ENCODE measurements at regions not wholly inside any gene's neighbourhood (a gene's known extent, or its start where the extent isn't known, plus 50 kb on each side); places are given as distances from the start of the nearest gene placed in this dataset.

DNA sequence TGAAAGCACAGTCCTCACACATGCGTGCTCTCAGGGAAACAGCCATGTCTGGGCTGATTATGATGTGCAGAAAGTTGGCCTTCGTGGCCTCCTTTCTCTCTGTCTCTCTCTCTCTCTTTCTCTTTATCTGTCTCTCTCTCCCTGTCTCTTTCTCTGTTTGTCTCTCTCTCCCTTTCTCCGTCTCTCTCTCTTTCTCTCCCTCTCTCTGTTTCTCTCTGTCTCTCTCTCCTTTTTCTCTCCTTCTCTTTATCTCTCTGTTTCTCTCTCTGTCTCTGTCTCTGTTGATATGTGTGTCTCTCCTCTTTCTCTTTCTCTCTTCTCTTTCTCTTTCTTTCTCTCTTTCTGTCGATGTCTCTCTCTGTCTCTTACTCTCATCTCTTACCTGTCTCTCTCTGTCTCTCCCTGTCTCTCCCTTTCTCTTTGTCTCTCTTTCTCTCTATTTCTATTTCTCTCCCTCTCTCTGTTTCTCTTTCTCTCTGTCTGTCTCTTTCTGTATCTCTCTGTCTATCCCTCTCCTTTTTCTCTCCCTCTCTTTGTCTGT is 105.4 kb upstream of the MPP7 start:
- ATAC-seq: no peak
- no peaks in the 10 kb centered on the region for H3K36me3 ChIP-seq (replicated peaks in 1 of 2; ENCODE audit: insufficient read depth in 1 of 2, low read depth in 2 of 2)
- no peak overlapping the region for H3K4me3 ChIP-seq
- WGBS, 2 donors: 89 to 93% methylated on average over 4 of the region's 4 CpGs
- H3K9me3 ChIP-seq: no peaks in the 10 kb centered on the region
- H3K27me3 ChIP-seq: no peaks in the 10 kb centered on the region
- H3K4me1 ChIP-seq: no peaks in the 10 kb centered on the region
- no peak for TF ChIP-seq POLR2A (IDR thresholded peaks at IDR 0.05)
- TF ChIP-seq, protein P1, sequence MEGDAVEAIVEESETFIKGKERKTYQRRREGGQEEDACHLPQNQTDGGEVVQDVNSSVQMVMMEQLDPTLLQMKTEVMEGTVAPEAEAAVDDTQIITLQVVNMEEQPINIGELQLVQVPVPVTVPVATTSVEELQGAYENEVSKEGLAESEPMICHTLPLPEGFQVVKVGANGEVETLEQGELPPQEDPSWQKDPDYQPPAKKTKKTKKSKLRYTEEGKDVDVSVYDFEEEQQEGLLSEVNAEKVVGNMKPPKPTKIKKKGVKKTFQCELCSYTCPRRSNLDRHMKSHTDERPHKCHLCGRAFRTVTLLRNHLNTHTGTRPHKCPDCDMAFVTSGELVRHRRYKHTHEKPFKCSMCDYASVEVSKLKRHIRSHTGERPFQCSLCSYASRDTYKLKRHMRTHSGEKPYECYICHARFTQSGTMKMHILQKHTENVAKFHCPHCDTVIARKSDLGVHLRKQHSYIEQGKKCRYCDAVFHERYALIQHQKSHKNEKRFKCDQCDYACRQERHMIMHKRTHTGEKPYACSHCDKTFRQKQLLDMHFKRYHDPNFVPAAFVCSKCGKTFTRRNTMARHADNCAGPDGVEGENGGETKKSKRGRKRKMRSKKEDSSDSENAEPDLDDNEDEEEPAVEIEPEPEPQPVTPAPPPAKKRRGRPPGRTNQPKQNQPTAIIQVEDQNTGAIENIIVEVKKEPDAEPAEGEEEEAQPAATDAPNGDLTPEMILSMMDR (IDR thresholded peaks at IDR 0.05): no peak
- intact Hi-C loops (cut with DNase I): no loop called here
- DNase-seq: no peak
- H3K27ac ChIP-seq: no peak overlapping the region

DNA sequence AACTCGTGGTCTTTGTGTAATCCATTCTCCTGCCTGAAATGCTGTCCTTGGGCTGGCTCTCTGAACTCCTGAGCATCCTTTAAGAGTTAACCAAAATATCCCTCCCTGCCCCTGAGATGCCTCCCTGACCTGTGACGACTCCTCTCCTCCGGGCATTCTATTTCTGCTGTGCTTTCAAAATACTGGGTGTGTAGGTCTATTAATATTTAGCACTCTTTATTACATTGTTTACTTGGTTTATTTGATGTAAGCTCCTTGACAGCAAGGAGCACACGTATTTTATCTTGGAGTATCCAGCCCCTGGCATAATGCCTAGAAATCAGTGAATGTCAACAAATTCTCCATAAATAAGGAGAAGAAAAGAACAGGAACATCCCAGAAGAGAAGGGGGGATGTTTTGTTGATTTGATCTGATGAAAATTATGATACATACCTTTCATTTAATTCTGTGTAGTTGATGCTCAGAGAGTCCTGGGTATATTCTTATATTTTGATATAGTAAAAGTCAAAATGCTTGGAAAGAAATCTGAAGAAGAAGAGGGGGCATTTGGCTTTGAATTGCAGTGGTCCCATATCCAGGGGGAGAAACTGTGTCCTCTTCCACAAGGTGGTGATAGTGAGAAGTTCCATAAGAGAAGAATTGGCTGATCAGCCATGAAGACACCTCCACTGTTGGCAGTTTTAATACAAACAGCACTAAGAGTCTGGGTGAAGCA is 107.7 kb upstream of the MPP7 start:
- WGBS, 2 donors: 11 to 16% methylated on average over 4 of the region's 4 CpGs
- DNase-seq: no peak
- intact Hi-C loops (cut with DNase I): no loop called here
- no peaks in the 10 kb centered on the region for H3K4me1 ChIP-seq
- ATAC-seq: no peak
- TF ChIP-seq POLR2A (IDR thresholded peaks at IDR 0.05): no peak
- TF ChIP-seq, protein P1 (IDR thresholded peaks at IDR 0.05): no peak
- no peaks in the 10 kb centered on the region for H3K27me3 ChIP-seq
- H3K9me3 ChIP-seq: no peaks in the 10 kb centered on the region
- H3K4me3 ChIP-seq: no peak overlapping the region
- no peaks in the 10 kb centered on the region for H3K36me3 ChIP-seq (replicated peaks in 1 of 2; ENCODE audit: insufficient read depth in 1 of 2, low read depth in 2 of 2)
- H3K27ac ChIP-seq: no peak overlapping the region

DNA sequence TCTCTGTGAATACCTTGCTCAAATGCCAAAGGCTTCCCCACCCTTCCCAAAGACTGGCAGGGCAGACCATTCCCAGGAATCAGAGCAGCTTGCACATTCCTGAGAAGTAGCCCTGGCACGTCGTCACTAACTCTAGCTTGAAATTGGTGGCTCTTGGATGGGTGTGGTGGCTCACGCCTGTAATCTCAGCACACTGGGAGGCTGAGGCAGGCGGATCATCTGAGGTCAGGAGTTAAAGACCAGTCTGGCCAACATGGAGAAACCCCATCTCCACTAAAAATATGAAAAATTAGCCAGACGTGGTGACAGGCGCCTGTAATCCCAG is 108.2 kb upstream of the MPP7 start:
- Histone ChIP-seq H3K4me3 (no peak overlapping the region), H3K9me3 (no peaks in the 10 kb centered on the region), H3K36me3 (replicated peaks in 1 of 2; ENCODE audit: insufficient read depth in 1 of 2, low read depth in 2 of 2) (no peaks in the 10 kb centered on the region), H3K27ac (no peak overlapping the region), H3K4me1 (no peaks in the 10 kb centered on the region), H3K27me3 (no peaks in the 10 kb centered on the region)
- DNase-seq (no peak), ATAC-seq (no peak)
- intact Hi-C loops (cut with DNase I): no loop called here
- TF ChIP-seq, protein P1 (IDR thresholded peaks at IDR 0.05): no peak
- TF ChIP-seq POLR2A (IDR thresholded peaks at IDR 0.05): no peak
- 63 to 84% methylated on average over 5 to 6 of the region's 6 CpGs for WGBS, 2 donors

DNA sequence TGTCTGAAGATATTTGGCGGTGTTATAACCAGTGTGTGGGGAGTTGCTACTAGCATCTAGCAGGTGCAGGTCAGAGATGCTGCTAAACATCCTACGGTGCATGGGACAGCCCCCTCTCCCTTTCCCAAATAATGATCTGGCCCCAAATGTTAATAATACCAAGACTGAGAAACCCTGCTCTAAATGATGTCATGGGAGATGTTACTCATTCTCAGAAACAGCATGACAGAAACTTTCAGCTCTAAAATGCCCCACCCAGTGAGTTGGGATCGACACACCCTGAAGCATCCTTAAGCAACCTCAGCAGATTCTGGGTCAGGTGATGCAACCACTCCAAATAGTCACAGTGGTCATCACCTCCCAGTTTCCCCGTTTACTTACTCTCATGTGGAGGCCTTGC is 108.8 kb upstream of the MPP7 start:
- DNase-seq (no peak), ATAC-seq (no peak)
- Histone ChIP-seq H3K9me3 (no peaks in the 10 kb centered on the region), H3K27ac (no peak overlapping the region), H3K36me3 (replicated peaks in 1 of 2; ENCODE audit: insufficient read depth in 1 of 2, low read depth in 2 of 2) (no peaks in the 10 kb centered on the region), H3K4me1 (no peaks in the 10 kb centered on the region), H3K4me3 (no peak overlapping the region), H3K27me3 (no peaks in the 10 kb centered on the region)
- intact Hi-C loops (cut with DNase I): no loop called here
- WGBS, 2 donors: 47 to 80% methylated on average over 4 of the region's 4 CpGs
- no peak for TF ChIP-seq POLR2A (IDR thresholded peaks at IDR 0.05)
- TF ChIP-seq, protein P1 (IDR thresholded peaks at IDR 0.05): no peak

DNA sequence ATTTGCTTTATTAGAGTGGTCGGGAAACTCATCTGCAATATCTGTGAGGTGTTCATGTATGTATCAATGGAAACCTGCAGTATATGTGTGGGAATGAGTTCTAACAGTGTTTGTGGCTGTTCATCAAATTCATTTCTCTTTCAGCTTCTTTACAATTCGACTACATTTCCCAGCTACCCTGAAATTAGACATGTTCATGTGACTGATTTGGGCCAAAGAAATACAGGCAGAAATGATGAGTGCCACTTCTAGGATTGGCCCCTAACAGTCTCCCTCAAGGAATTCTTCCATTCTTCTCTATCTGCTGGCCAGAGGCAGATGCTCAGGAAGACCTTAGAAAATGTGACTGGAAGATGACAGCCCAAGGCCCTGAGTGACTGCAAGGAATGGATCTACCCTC is 114.8 kb upstream of the WAC start:
- DNase-seq (no peak), ATAC-seq (no peak)
- no peaks in the 10 kb centered on the region for H3K27me3 ChIP-seq
- TF ChIP-seq POLR2A (IDR thresholded peaks at IDR 0.05): no peak
- TF ChIP-seq, protein P1 (IDR thresholded peaks at IDR 0.05): no peak
- H3K9me3 ChIP-seq: no peaks in the 10 kb centered on the region
- H3K4me1 ChIP-seq: no peaks in the 10 kb centered on the region
- intact Hi-C loops (cut with DNase I): no loop called here
- 56 to 71% methylated on average over 2 of the region's 2 CpGs for WGBS, 2 donors
- H3K27ac ChIP-seq: no peak overlapping the region
- H3K4me3 ChIP-seq: no peak overlapping the region
- no peaks in the 10 kb centered on the region for H3K36me3 ChIP-seq (replicated peaks in 1 of 2; ENCODE audit: insufficient read depth in 1 of 2, low read depth in 2 of 2)

All from body of pancreas (tissue), 4 donors.